ENCODE measurements at regions not wholly inside any gene's neighbourhood (a gene's known extent, or its start where the extent isn't known, plus 50 kb on each side); places are given as distances from the start of the nearest gene placed in this dataset.

DNA sequence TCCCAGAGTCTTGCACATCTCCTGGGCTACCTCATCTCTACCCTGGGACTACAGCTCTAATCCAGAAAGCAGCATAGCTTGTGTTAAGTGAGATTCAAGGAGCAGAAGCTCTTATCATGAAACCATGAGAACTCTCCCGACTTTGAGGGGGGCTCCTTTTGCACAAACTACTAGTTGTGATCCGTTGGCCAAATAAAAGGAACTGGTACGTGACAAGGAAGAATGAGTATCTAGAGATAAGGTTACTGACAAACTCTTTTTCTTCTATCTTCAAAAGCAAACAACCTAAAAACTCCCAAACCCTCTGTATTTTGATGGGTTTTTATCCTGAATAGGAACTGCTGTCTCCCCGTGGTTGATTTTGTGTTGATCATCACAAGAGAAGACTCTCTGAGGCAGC lies 168.5 kb downstream of the SLC24A2 start:
- TF ChIP-seq, protein P1, sequence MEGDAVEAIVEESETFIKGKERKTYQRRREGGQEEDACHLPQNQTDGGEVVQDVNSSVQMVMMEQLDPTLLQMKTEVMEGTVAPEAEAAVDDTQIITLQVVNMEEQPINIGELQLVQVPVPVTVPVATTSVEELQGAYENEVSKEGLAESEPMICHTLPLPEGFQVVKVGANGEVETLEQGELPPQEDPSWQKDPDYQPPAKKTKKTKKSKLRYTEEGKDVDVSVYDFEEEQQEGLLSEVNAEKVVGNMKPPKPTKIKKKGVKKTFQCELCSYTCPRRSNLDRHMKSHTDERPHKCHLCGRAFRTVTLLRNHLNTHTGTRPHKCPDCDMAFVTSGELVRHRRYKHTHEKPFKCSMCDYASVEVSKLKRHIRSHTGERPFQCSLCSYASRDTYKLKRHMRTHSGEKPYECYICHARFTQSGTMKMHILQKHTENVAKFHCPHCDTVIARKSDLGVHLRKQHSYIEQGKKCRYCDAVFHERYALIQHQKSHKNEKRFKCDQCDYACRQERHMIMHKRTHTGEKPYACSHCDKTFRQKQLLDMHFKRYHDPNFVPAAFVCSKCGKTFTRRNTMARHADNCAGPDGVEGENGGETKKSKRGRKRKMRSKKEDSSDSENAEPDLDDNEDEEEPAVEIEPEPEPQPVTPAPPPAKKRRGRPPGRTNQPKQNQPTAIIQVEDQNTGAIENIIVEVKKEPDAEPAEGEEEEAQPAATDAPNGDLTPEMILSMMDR (IDR thresholded peaks at IDR 0.05) = no peak
- no peak for TF ChIP-seq POLR2A (IDR thresholded peaks at IDR 0.05)

Data from Peyer's patch (tissue), 4 donors.